ENCODE measurements at regions not wholly inside any gene's neighbourhood (a gene's known extent, or its start where the extent isn't known, plus 50 kb on each side); places are given as distances from the start of the nearest gene placed in this dataset.

- no peaks in the 10 kb centered on the region for H3K79me2 ChIP-seq (replicated peaks; ENCODE audit: insufficient read depth)
- Mint-ChIP-seq H3K4me1 (peaks cover 16% of the 10 kb centered on the region), H3K27ac (no peak overlapping the region), H3K4me3 (no peak overlapping the region), H3K9me3 (no peaks in the 10 kb centered on the region), H3K27me3 (ENCODE audit: insufficient read depth, low read depth, poor library complexity) (peaks cover 2% of the 10 kb centered on the region), H3K36me3 (ENCODE audit: low read depth) (peaks cover 3% of the 10 kb centered on the region; the same call in 1 of the 3 replicates)
- H3K27ac ChIP-seq (ENCODE audit: low read depth) = no peak overlapping the region
- H3F3A ChIP-seq (replicated peaks; ENCODE audit: low read depth) = no peaks in the 10 kb centered on the region
- no peaks in the 10 kb centered on the region for H4K20me1 ChIP-seq (replicated peaks; ENCODE audit: insufficient read depth)
- DNase-seq (ENCODE audit: low spot score) (no peak), ATAC-seq (no peak)
- no peak overlapping the region for H3K4me3 ChIP-seq
- TF ChIP-seq EZH2 (IDR thresholded peaks at IDR 0.05; ENCODE audit: low read depth, unreplicated experiment) (no peak), POLR2AphosphoS5 (IDR thresholded peaks at IDR 0.05; ENCODE audit: low read depth) (no peak), REST (IDR thresholded peaks at IDR 0.05; ENCODE audit: unreplicated experiment) (no peak), ZNF331 (CRISPR knock-in tag; IDR thresholded peaks at IDR 0.05; ENCODE audit: low read depth) (no peak), NANOG (IDR thresholded peaks at IDR 0.05; ENCODE audit: borderline replicate concordance) (no peak), CREB1 (CRISPR knock-in tag; IDR thresholded peaks at IDR 0.05; ENCODE audit: low read depth) (no peak), ZNF114 (CRISPR knock-in tag; IDR thresholded peaks at IDR 0.05) (no peak), ZNF462 (CRISPR knock-in tag; IDR thresholded peaks at IDR 0.05) (no peak), CTCF (conservative IDR thresholded peaks at IDR 0.05; ENCODE audit: low read depth in 2 of 2) (no peak), EZH2phosphoT487 (IDR thresholded peaks at IDR 0.05; ENCODE audit: unreplicated experiment) (no peak), ETS1 (IDR thresholded peaks at IDR 0.05) (no peak), JUNB (IDR thresholded peaks at IDR 0.05; ENCODE audit: unreplicated experiment) (no peak), STAT1 (IDR thresholded peaks at IDR 0.05; ENCODE audit: unreplicated experiment) (no peak)
- H3K9me2 ChIP-seq (ENCODE audit: insufficient read depth) = no peaks in the 10 kb centered on the region
- no peaks in the 10 kb centered on the region for H3K27me3 ChIP-seq (ENCODE audit: insufficient read depth)
- no peaks in the 10 kb centered on the region for H3K36me3 ChIP-seq (ENCODE audit: insufficient read depth)
- no peak overlapping the region for H3K4me2 ChIP-seq
- peaks cover 26% of the 10 kb centered on the region for H3K4me1 ChIP-seq (ENCODE audit: insufficient read depth)
- no peak overlapping the region for H2AFZ ChIP-seq
Measured at GRCh38 chr2:187775196-187775595, 221.0 kb upstream of the TFPI start.
